Mucosa of descending colon (tissue), 3 donors: ENCODE measurements at regions not wholly inside any gene's neighbourhood (a gene's known extent, or its start where the extent isn't known, plus 50 kb on each side); places are given as distances from the start of the nearest gene placed in this dataset.

Experiments used
- ATAC-seq: fragments of 200-7000 bp; cut with Tn5 transposase; one replicate; pipeline ENCODE4 v1.9.1; 2020; ENCODE audit warnings: mild to moderate bottlenecking, moderate library complexity
- DNase-seq, 3 donors: peaks; one replicate each; pipeline ENCODE4 v3.0.0-alpha.2; 2020
- H3K36me3 ChIP-seq: fragments of 200-600 bp; one replicate; pipeline ENCODE4 v1.8.0; 2021; ENCODE audit warnings: low read depth, mild to moderate bottlenecking
- H3K4me1 ChIP-seq: fragments of 200-600 bp; one replicate; pipeline ENCODE4 v1.8.0; 2021; ENCODE audit warnings: low read depth, mild to moderate bottlenecking
- H3K4me3 ChIP-seq: fragments of 200-600 bp; one replicate; pipeline ENCODE4 v1.8.0; 2021; ENCODE audit warnings: mild to moderate bottlenecking
- H3K9me3 ChIP-seq: fragments of 200-600 bp; one replicate; pipeline ENCODE4 v1.8.0; 2021; ENCODE audit warnings: mild to moderate bottlenecking
- CTCF ChIP-seq: fragments of 200-600 bp; IDR thresholded peaks from one replicate; pipeline ENCODE4 v1.8.0; 2022; ENCODE audit warnings: antibody characterized with exemption, mild to moderate bottlenecking
- intact Hi-C, 2 donors: fragments of 100-400 bp; cut with DNase I in 1 of 2; cut with micrococcal nuclease in 1 of 2; formaldehyde crosslinking; loops; one replicate each; pipeline versions ENCODE4 v1.11.0 to v1.11.1; 2022; cut with DNase I, micrococcal nuclease
- donor health status: DM: no; HTN: no; CAD: no; lungs with moderate emphysema.
- donor health status: DM: no; HTN: no; CAD: no.
- donor health status: DM: no; HTN: yes; CAD: no.

GRCh38 chrX:34770511-34770910 is 113.4 kb upstream of the TMEM47 start:
- intact Hi-C loops, result no loop called here
- no peaks in the 10 kb centered on the region for H3K36me3 ChIP-seq
- no peak overlapping the region for H3K4me3 ChIP-seq
- H3K4me1 ChIP-seq, result no peaks in the 10 kb centered on the region
- no peak for ATAC-seq
- no peak for TF ChIP-seq CTCF
- no peak for DNase-seq
- no peaks in the 10 kb centered on the region for H3K9me3 ChIP-seq

GRCh38 chrX:34778916-34779315 is 121.8 kb upstream of the TMEM47 start:
- intact Hi-C loops, result no loop called here
- Histone ChIP-seq H3K4me1 (no peaks in the 10 kb centered on the region), H3K4me3 (no peak overlapping the region), H3K9me3 (no peaks in the 10 kb centered on the region), H3K36me3 (no peaks in the 10 kb centered on the region)
- no peak for ATAC-seq
- TF ChIP-seq CTCF, result no peak
- DNase-seq, result no peak

GRCh38 chrX:34790026-34790425 is 132.9 kb upstream of the TMEM47 start:
- ATAC-seq (no peak), DNase-seq (no peak)
- no peaks in the 10 kb centered on the region for H3K9me3 ChIP-seq
- H3K4me1 ChIP-seq, result no peaks in the 10 kb centered on the region
- intact Hi-C loops, result no loop called here
- H3K36me3 ChIP-seq, result no peaks in the 10 kb centered on the region
- TF ChIP-seq CTCF, result no peak
- no peak overlapping the region for H3K4me3 ChIP-seq

- DNase-seq (no peak), ATAC-seq (no peak)
- H3K4me3 ChIP-seq, result no peak overlapping the region
- H3K36me3 ChIP-seq, result no peaks in the 10 kb centered on the region
- intact Hi-C loops, result no loop called here
- TF ChIP-seq CTCF, result no peak
- H3K9me3 ChIP-seq, result no peaks in the 10 kb centered on the region
- H3K4me1 ChIP-seq, result no peaks in the 10 kb centered on the region
These were observed 136.6 kb upstream of the FAM47B start for GRCh38 chrX:34805951-34806350.

- no peak for TF ChIP-seq CTCF
- intact Hi-C loops, result no loop called here
- no peak for DNase-seq
- Histone ChIP-seq H3K4me1 (no peaks in the 10 kb centered on the region), H3K36me3 (no peaks in the 10 kb centered on the region), H3K9me3 (no peaks in the 10 kb centered on the region), H3K4me3 (no peak overlapping the region)
- no peak for ATAC-seq
These were observed 133.5 kb upstream of the FAM47B start for GRCh38 chrX:34809096-34809495.

- no peak for TF ChIP-seq CTCF
- DNase-seq (no peak), ATAC-seq (no peak)
- H3K4me1 ChIP-seq, result no peaks in the 10 kb centered on the region
- no peaks in the 10 kb centered on the region for H3K9me3 ChIP-seq
- intact Hi-C loops, result no loop called here
- H3K36me3 ChIP-seq, result no peaks in the 10 kb centered on the region
- H3K4me3 ChIP-seq, result no peak overlapping the region
These were observed 132.2 kb upstream of the FAM47B start for GRCh38 chrX:34810364-34810763.
